Small intestine (tissue), 7 donors: ENCODE measurements at regions not wholly inside any gene's neighbourhood (a gene's known extent, or its start where the extent isn't known, plus 50 kb on each side); places are given as distances from the start of the nearest gene placed in this dataset.

Source experiments
- DNase-seq, 2 donors: peaks; one replicate each; pipeline versions ENCODE4 v3.0.0 to v3.0.0-alpha.2; 2013
- FAIRE-seq: peaks from 2 replicates; lab custom pipeline; 2012; peaks lifted over from hg19 to GRCh38; lab: Jason Lieb, UNC
- H3K27ac ChIP-seq, 3 donors: one replicate each; pipeline ENCODE4 v1.5.1; 2013; ENCODE audit warnings: low read length in 2 of 3, mild to moderate bottlenecking in 2 of 3, control low read depth in 1 of 3, inconsistent platforms in 1 of 3, low read depth in 1 of 3, moderate library complexity in 1 of 3
- H3K27me3 ChIP-seq, 3 donors: one replicate each; pipeline ENCODE4 v1.6.1; 2013; ENCODE audit warnings: low read length in 3 of 3, inconsistent platforms in 1 of 3; ENCODE audit not compliant: control insufficient read depth in 3 of 3, insufficient read depth in 3 of 3
- H3K36me3 ChIP-seq, 3 donors: one replicate each; pipeline ENCODE4 v1.6.1; 2013; ENCODE audit warnings: low read length in 3 of 3, inconsistent platforms in 1 of 3, low read depth in 1 of 3, mild to moderate bottlenecking in 1 of 3, moderate library complexity in 1 of 3; ENCODE audit not compliant: control insufficient read depth in 3 of 3, insufficient read depth in 2 of 3
- H3K4me1 ChIP-seq, 3 donors: one replicate each; pipeline ENCODE4 v1.6.1; 2013; ENCODE audit warnings: low read length in 2 of 3, inconsistent platforms in 1 of 3, low read depth in 1 of 3, mild to moderate bottlenecking in 1 of 3, moderate library complexity in 1 of 3; ENCODE audit not compliant: control insufficient read depth in 3 of 3, insufficient read depth in 2 of 3
- H3K4me3 ChIP-seq, 3 donors: one replicate each; pipeline ENCODE4 v1.5.1; 2013; ENCODE audit warnings: low read length in 3 of 3, control low read depth in 1 of 3, inconsistent platforms in 1 of 3, low read depth in 1 of 3, mild to moderate bottlenecking in 1 of 3, moderate library complexity in 1 of 3
- H3K9me3 ChIP-seq, 2 donors: one replicate each; pipeline ENCODE4 v1.6.1; 2013; ENCODE audit warnings: low read depth in 1 of 2, low read length in 1 of 2; ENCODE audit not compliant: control insufficient read depth in 2 of 2, insufficient read depth in 1 of 2
- WGBS, 3 donors: extraction: QIAGEN DNeasy Blood & Tissue Kit; methylation state at CpG; one replicate each; pipeline ENCODE4 v1.1.7; 2013; 5-methylcytosine and 5-hydroxymethylcytosine counted together
- donor health status: healthy with polysubstance abuse.
- donor health status: control.
- donor health status: control.
- donor health status: Bipolar disorder and iron deficiency.
- donor health status: healthy.

GRCh38 chr2:19026261-19026660, 332.2 kb downstream of the OSR1 start:
- no peak overlapping the region for H3K27ac ChIP-seq
- no peaks in the 10 kb centered on the region for H3K27me3 ChIP-seq
- H3K36me3 ChIP-seq = no peaks in the 10 kb centered on the region
- no peak overlapping the region for H3K4me3 ChIP-seq
- H3K4me1 ChIP-seq = no peaks in the 10 kb centered on the region
- FAIRE-seq = no peak
- DNase-seq = no peak
- no peaks in the 10 kb centered on the region for H3K9me3 ChIP-seq
- WGBS, 3 donors = 60 to 78% (median 73%) methylated on average over 2 of the region's 2 CpGs

DNA sequence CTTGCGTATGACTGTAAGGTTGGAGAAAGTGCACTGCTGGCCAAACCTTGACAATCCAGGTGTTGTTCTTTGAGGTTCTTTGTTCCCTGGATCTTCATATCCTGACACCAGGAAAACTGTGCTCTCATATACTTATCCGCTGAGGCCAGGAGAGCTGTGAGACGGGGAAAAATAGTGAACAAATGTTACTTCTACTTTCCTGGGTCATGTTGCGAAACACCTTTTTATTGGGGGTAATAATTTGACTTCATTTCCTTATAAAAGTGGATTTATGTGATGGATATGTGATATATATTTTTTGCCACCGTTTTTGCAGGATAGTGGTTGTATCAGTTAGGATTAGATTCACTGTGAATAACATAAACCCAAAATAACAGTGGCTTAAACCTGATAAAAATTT, 336.1 kb downstream of the OSR1 start:
- H3K27me3 ChIP-seq = no peaks in the 10 kb centered on the region
- DNase-seq (no peak), FAIRE-seq (no peak)
- no peaks in the 10 kb centered on the region for H3K9me3 ChIP-seq
- 55 to 69% (median 62%) methylated on average over 5 of the region's 5 CpGs for WGBS, 3 donors
- H3K4me1 ChIP-seq = no peaks in the 10 kb centered on the region
- H3K27ac ChIP-seq = no peak overlapping the region
- no peaks in the 10 kb centered on the region for H3K36me3 ChIP-seq
- H3K4me3 ChIP-seq = no peak overlapping the region

DNA sequence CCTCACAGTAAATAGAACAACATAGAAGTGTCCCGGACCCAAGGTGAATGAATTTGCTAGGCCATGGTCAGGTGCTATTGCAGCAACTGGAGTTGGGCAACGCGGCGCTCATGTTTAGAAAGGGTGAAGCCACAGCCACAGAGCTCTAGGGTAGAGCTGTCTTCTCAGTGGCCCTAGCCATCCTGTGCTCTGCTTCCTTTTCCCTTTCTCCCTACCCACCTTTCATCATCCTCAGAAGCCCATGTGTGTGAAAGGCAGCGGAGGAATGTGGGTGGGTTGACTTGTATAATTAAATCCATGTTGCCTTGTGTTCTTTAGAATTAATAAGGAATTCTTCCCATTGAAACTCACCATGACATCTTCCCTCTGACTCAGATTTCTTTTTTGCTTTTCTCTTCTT, 336.7 kb downstream of the OSR1 start:
- Histone ChIP-seq H3K27me3 (no peaks in the 10 kb centered on the region), H3K4me3 (no peak overlapping the region), H3K9me3 (no peaks in the 10 kb centered on the region), H3K27ac (no peak overlapping the region), H3K4me1 (no peaks in the 10 kb centered on the region), H3K36me3 (no peaks in the 10 kb centered on the region)
- 87 to 98% (median 94%) methylated on average over 5 of the region's 5 CpGs for WGBS, 3 donors
- FAIRE-seq (no peak), DNase-seq (no peak)

DNA sequence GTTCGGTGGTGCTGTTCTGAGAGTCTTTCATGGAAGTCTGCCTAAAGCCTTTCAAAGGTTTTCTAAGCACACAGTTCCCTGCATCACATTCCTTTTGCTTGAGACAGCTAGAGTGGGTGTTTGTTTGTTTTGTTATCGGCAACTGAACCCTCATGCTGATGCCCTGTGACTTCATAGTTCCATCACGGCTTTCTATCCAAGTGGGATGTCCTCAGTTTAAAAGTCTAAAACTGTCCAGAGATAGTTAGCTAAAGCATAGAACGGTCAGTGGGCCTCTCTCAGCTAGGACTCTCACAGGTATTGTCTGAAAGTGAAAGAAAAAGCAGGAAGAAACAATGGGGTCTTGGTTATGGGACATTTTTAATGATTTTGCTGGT, 337.3 kb downstream of the OSR1 start:
- no peak overlapping the region for H3K4me3 ChIP-seq
- WGBS, 3 donors = 66 to 84% (median 78%) methylated on average over 4 of the region's 4 CpGs
- no peaks in the 10 kb centered on the region for H3K36me3 ChIP-seq
- DNase-seq (no peak), FAIRE-seq (no peak)
- no peaks in the 10 kb centered on the region for H3K9me3 ChIP-seq
- H3K27ac ChIP-seq = no peak overlapping the region
- no peaks in the 10 kb centered on the region for H3K4me1 ChIP-seq
- no peaks in the 10 kb centered on the region for H3K27me3 ChIP-seq

GRCh38 chr2:19020144-19021099, 338.0 kb downstream of the OSR1 start:
- no peaks in the 10 kb centered on the region for H3K27me3 ChIP-seq
- H3K36me3 ChIP-seq = no peaks in the 10 kb centered on the region
- no peak overlapping the region for H3K27ac ChIP-seq
- 67 to 73% (median 68%) methylated on average over 11 of the region's 11 CpGs for WGBS, 3 donors
- DNase-seq (peak; percentile 12 to 46), FAIRE-seq (no peak)
- no peaks in the 10 kb centered on the region for H3K9me3 ChIP-seq
- H3K4me3 ChIP-seq = no peak overlapping the region
- no peaks in the 10 kb centered on the region for H3K4me1 ChIP-seq

GRCh38 chr2:19009510-19009909, 348.9 kb downstream of the OSR1 start:
- DNase-seq = peak in 1 of 2 donors; percentile 23
- Histone ChIP-seq H3K36me3 (no peaks in the 10 kb centered on the region), H3K4me3 (no peak overlapping the region), H3K27me3 (no peaks in the 10 kb centered on the region), H3K27ac (no peak overlapping the region), H3K4me1 (no peaks in the 10 kb centered on the region), H3K9me3 (no peaks in the 10 kb centered on the region)
- no peak for FAIRE-seq
- 51 to 57% (median 52%) methylated on average over 3 of the region's 3 CpGs for WGBS, 3 donors

DNA sequence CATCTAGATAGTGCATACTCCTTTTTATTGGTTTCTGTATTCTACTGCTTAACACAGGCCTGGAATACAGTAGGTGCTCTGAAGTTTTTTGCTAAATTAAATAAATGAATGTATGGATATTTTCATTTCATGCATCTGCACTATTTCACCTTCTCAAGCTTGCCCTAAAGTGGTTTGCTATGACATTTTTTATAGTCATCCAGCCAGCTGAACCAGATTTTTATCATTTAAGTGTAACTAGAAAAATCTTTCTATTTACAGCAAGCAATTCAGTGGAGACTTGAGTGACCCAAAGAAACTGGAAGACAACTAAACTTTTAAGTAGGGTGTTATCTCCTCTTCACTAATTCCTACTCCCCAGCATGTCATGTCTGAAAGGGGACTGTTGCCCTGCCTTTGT, 354.9 kb downstream of the OSR1 start:
- H3K36me3 ChIP-seq = no peaks in the 10 kb centered on the region
- FAIRE-seq = no peak

DNA sequence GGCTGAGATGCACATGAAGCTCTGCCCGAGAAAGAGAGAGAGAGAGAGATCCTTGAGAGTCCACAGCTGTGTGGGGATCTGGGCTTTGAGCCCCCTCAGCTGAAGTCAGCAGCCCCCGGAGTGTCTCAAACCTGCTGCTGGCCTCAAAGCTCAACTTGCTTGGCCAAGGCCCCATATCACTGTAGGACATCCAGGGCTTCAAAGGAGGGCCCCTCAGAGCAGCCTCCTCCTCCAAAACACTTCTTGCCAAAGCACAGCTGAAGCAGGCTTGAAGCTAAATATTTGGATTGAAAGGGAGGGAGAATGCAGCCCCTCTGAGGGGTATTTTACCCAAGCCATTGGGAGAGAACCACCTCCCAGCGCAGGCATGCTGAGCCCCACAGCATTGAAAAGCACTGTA, 357.6 kb downstream of the OSR1 start:
- Histone ChIP-seq H3K36me3 (no peaks in the 10 kb centered on the region), H3K4me1 (no peaks in the 10 kb centered on the region), H3K27ac (no peak overlapping the region), H3K27me3 (no peaks in the 10 kb centered on the region), H3K9me3 (no peaks in the 10 kb centered on the region), H3K4me3 (no peak overlapping the region)
- DNase-seq (no peak), FAIRE-seq (no peak)
- 67 to 91% (median 85%) methylated on average over 3 of the region's 3 CpGs for WGBS, 3 donors

More for the DNA sequence above, 354.9 kb downstream of the OSR1 start:
- H3K4me1 ChIP-seq = no peaks in the 10 kb centered on the region
- H3K9me3 ChIP-seq = no peaks in the 10 kb centered on the region
- H3K27ac ChIP-seq = no peak overlapping the region
- H3K4me3 ChIP-seq = no peak overlapping the region
- DNase-seq = no peak
- H3K27me3 ChIP-seq = no peaks in the 10 kb centered on the region

DNA sequence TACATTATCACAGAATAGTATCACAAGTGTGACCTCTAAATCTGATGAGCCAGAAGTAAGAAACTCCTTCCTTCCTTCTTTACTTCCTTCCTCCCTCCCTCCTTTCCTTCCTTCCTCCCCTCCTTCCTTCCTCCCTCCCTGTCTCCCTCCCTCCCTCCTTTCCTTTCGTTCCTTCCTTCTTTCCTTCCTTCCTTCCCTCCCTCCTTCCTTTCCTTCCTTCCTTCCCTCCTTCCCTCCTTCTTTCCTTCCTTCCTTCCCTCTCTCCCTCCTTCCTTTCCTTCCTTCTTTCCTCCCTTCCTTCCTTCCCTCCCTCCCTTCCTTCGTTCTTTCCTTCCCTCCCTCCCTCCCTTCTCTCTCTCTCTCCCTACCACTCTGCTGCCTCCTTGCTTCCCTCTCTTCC, 359.2 kb downstream of the OSR1 start:
- no peaks in the 10 kb centered on the region for H3K27me3 ChIP-seq
- H3K4me3 ChIP-seq = no peak overlapping the region
- no peak for DNase-seq
- H3K9me3 ChIP-seq = no peaks in the 10 kb centered on the region
- no peaks in the 10 kb centered on the region for H3K4me1 ChIP-seq
- FAIRE-seq = no peak
- no peaks in the 10 kb centered on the region for H3K36me3 ChIP-seq
- H3K27ac ChIP-seq = no peak overlapping the region
- WGBS, 3 donors = 74 to 96% (median 82%) methylated on average over 2 of the region's 2 CpGs
